SH-SY5Y (cell line): ENCODE measurements at regions not wholly inside any gene's neighbourhood (a gene's known extent, or its start where the extent isn't known, plus 50 kb on each side); places are given as distances from the start of the nearest gene placed in this dataset.

Experiments used
- GATA2 ChIP-seq: IDR thresholded peaks from 2 replicates; pipeline ENCODE4 v1.6.1; 2011; ENCODE audit warnings: mild to moderate bottlenecking, low read depth, low read length
- GATA3 ChIP-seq: IDR thresholded peaks from 2 replicates; pipeline ENCODE4 v1.6.1; 2011; ENCODE audit warnings: low read depth, mild to moderate bottlenecking, low read length, moderate library complexity

DNA sequence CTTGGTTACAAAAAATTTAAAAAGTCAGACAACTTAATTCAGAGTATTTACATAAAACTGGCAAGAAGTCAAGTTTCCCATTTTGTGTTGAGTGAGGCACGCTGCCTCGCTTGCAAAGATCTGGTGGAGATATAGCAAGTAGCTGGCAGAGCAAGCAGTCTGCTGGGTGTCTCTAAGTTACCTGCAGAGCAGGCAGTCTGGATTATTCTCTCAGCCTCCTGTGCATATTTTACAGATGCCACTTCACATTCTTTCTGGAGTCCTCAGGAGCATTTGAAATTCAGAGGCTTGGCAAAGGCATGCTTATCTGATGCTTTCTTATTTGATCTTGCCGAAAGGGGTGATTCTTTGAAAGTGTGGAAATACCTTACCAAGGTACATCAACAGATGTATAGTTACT is 640.4 kb upstream of the ADGRL4 start:
- TF ChIP-seq GATA2 (peak; percentile 51), GATA3 (no peak)
